Effector CD4-positive, alpha-beta T cell (primary cell): ENCODE measurements at regions not wholly inside any gene's neighbourhood (a gene's known extent, or its start where the extent isn't known, plus 50 kb on each side); places are given as distances from the start of the nearest gene placed in this dataset.
"Not testable (repeated sequence)": the region's sequence is repeated elsewhere in the genome, so short reads cannot be mapped to it uniquely, and the experiment has no call there.

ENCODE experiments used
- DNase-seq: peaks from one replicate; pipeline ENCODE4 v3.0.0-alpha.2; 2020

DNA sequence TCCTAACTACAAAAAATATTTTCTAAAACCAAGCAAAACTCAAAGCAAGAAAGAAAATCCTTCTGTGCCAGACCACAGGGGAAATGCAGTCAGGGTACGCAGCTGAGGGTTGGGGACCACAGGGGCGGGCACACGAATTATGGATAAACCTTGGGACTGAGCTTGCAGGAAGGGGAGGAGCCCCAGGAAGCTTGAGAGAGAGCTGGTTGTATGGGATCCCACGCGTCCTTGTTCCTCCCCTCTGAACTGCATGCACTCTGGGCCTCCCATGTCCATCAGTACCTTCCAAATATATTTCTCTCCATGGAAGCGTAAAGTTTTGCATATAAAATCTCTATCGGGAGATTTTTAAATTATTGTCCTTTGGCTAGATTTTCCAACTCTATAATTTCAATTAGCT lies 673.4 kb downstream of the TBC1D22A start:
- DNase-seq = no peak

DNA sequence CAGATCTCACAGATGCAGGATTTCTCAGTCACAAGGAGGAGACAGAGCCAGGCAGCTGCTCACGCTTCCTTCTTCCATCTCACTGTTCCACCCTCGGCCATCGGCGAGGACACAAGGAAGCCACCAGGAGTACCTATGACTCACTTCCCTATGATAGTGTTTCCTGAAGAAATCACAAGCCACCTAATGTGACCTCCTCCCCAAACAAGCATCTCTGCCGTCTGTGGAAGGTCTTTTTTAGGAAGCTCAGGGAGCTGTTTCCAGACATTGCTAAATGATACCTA lies 672.7 kb downstream of the TBC1D22A start:
- no peak for DNase-seq

DNA sequence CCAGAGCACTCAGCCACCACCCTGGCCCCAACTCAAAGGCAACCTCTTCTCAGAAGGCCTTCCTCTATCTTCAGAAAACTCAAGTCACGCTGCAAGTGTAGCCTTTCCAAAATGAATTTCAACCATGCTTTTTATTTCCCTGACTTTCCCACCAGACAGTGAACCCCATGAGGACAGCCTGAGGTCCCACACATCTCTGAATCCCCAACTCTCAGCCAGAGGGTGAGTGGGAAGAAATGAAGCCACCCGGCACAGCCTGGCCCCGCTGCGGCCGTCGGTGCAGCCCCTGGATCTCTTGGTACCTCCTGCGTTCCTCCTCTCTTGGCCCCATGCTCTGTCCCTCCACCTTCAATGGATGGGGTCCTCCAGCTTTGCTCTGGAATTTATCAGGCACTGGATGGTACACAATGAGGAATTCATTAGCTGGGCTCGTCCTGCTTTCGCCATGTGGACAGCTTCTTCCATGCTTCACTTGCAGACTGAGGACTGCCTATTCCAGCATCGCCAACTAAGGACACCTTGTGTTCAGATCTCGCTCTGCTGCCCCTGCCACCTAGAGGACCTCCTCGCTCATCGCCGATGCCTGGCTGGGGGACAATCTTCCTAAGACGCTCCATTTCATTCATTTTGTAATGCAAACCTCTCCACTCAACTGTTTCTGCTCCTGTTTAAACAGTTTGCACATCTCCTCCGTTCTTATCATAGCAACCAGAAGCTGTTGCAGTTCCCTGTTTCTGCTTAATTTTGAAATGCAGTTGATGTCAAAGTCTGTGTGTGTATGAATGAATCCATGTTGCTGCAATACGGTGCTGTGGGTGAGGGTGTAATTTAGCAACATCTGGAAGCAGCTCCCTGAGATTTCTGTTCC lies 672.1 kb downstream of the TBC1D22A start:
- no peak for DNase-seq

DNA sequence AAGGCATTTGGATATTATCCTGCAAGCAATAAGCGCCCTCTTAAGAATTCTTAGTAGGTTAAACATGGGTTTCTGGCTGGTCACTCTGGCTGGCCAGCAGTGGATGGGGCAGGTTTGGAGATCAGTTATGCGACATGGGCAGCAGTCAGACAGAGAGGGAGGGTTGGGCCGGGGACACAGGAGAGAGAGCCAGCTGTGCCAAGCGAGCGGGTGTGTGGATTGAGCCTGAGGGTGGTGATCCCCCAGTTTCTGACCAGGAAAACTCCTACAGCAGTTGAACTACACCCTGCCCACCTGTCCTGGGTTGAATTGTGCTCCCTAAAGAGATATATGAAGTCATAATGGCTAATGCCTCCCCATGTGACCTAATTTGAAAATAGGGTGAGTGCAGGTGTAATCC lies 671.2 kb downstream of the TBC1D22A start:
- DNase-seq = no peak

DNA sequence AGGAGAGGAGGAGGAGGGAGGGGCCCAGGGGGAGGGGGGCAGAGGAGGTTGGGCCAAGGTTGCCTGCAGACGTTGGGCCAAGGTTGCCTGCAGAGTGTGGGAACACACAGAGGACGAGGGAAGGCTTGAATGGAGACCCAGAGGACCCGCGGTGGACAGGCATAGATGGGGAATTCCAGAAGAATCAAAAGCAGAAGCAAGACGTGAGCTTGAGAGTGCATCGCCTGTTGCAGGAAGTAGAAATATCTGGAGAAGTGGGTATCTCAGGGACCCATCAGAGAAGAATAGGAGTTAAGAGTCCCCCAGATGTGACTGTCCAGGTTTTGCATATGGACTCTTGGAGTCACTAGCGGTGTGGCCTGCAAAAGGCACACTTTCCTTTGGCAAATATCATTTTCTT lies 670.2 kb downstream of the TBC1D22A start:
- DNase-seq = no peak

DNA sequence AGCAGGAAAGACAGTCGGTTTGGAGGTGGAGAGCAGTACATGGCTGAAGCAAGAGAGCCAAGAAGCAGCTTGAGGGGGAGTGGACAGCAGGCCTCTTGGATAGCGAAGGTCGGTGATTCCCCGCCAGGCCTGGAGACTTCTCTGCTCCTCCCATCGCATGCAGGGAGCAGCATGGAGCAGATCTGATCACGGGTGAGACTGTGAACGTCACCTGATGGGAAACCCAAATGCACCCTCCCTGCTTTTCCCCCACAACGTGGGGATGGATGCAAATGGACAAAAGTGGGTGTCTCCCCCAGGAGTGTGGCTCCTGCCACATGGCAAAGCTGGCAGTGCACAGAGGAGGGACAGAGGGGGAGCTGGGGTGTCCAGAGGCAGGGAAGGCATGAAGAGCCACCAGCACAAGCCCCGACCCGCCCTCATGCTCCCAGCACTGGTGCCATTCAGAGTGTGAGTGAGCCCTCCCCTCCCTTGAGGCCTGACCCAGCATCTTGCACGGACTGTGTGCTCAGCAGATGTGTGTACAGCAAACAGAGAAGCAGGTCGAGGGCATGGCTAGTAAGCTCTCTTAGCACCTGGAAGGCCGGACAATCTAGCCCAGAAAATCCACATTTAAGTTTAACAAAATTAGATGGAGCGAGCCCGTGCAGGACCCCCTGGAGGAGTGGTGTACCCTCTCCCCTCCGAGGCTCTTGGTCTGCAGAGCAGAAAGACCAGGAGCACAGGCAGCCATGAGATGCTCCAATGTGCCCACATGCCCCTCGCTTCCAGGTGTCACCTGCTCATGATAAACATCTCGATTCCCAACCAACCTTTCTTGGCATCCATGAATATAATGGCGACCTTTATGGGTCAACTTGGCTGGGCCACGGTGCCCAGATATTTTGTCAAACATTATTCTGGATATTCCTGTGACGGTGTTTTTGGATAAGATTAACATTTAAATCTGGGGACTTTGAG lies 661.7 kb downstream of the TBC1D22A start:
- DNase-seq = no peak

DNA sequence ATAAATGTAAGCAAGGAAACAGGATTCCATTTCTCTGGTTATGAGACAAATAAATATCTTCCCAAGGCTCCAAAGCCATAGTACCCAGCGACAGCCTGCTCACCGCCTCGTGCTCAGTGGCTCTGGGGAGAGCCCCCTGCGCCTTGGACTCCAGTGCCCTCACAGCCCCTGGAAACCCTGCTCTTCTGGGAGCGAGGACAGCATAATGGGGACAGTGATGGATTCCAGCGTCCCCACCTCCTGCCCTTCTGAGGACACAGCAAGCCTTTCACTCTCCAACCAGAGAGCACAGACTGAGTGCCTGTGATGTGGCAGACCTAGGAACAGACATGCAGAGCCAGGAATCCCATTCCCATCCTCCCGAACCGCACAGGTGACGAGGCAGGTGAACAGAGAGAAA lies 660.8 kb downstream of the TBC1D22A start:
- no peak for DNase-seq

DNA sequence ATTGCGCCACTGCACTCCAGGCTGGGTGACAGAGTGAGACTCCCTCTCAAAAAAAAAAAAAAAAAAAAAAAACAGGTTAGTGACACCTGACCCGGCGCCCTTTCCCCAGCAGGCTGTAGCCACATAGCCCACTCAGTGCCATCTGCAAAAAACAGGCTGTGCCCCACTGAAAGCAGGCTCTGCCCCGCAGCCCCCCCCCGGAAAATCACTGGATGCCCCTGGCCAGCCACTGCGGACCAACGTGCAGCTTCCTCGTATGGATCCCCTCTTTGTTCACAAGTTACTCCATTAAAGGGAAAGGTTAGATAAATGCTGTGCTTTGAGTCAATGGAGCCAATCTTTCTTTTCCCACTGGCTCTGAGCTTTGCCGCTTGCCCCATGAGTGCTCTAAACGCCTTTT lies 660.3 kb downstream of the TBC1D22A start:
- DNase-seq = no peak

DNA sequence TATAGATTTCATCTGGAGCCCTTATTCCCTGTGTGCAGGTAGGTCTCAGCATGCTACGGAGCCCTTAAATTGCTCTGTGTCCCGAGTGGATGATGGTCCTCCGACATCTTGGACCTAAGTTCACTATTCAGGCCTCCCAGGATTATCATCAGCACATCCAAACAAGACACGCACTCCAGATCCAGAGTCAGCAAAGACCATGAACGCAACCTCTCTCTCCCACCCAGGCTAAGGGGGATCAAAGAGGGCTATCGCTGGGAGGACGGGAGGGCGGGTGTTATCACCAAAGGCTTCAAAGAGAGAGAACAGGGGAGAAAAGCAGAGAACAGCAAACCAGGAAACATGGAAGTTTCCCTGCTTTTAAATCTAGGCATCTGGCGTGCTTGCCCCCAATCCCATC lies 659.4 kb downstream of the TBC1D22A start:
- no peak for DNase-seq

DNA sequence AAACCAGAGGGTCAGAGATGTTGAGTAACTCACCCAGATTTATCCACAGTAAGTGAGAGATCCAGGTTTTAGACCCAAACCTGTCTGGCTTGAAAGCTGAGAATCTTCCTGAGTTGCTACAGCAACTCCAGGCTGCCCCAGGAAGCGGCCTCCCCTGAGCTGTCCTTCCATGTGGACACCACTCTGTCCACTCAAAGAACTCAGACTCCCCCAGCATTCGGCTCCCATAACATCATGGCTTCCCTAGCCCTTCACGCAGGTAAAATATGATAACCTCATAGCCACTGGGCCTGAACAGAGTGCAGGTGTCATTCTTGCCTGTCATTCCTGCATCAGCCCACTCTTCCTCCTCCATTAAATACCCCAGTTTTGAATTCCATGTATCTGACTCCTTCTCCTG lies 657.8 kb downstream of the TBC1D22A start:
- DNase-seq = no peak

DNA sequence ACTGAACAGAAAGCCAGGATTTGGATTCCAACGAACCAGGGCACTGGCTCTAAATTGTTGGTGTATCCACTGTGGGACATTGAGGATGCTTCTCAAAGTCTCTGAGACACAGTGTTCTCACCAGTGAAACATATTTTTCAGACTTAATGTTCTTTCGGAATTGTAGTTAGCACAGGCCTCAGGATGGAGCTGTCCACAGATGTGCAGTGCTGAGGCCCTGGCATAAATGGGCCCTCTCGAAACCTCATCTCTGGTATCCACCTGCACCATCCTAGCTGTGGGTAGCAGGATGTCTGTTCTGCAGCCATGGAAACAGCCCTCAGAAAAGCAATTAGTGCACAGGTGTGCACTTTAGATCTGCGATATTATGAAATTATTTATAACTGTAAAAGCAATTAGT lies 656.8 kb downstream of the TBC1D22A start:
- DNase-seq = no peak

DNA sequence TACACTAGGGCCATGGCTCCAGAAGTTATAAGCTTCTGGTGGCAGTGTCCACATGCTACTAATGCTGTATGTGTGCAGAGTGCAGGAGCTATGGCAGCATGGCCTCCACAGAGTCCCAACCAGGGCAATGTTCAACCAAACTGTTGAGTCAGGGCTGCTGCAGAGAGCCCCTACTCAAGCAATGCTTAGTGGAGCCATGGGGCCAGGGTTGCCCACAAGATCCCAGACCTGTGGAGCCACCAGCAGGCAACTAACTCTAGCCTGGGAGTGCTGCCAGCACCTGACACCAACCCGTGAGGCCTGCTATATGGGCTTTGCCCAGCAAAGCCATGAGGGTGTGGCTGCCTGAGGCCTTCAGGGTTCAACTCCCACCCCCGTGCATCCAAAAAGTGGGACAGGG lies 655.2 kb downstream of the TBC1D22A start:
- DNase-seq = no peak

DNA sequence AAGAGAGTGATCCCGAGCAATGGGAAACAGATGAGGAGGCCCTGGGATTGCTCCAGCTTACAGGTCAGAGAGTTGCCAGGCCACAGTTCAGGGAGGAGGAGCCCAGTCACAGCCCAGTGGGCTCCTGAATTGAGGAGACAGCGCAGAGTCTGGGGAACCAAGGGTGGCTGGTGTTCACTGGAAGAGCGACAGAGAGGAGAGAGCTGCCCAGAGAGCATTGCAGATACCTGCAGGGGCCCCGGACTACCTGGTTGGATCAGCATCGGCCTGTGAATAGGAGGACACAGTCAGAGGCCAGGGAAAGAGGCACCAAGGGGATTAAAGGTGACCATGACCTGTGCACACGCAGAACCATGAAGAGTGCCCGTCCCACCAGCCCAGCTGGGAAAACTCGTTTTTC lies 648.6 kb downstream of the TBC1D22A start:
- no peak for DNase-seq

DNA sequence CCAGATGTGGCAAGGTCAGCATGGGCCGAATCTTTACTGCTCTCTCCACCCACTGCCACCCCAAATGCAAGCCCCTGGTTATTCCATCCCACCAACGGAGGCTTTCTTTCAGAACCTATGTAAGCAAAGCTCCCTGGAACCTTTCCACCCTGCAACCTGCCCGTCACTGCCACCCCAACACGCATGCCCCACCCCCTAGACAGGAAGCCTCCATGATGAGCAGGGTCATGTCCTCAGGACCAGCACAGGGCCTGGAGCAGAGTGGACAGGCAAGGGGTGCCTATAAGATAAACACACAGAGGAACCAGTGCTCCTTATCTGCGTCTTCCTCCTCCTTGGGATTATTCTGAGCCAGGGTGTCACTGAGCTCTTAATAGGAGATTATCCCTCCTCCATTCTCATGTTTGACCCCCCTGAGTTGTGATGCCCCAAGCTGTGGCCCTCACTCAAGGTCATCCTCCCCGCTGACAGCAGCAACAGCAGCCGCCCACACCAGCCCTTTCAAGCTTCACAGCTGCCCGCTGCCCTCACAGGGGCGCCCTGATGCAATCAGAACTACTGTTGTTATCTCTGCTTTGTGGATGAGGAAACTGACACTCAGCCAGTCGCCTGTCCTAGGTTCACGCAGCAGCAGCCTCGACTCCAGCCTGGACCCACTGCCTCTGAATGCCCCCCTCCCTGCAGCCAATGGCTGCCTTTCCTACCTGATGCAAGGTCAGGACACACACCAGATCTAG lies 647.3 kb downstream of the TBC1D22A start:
- DNase-seq = no peak

DNA sequence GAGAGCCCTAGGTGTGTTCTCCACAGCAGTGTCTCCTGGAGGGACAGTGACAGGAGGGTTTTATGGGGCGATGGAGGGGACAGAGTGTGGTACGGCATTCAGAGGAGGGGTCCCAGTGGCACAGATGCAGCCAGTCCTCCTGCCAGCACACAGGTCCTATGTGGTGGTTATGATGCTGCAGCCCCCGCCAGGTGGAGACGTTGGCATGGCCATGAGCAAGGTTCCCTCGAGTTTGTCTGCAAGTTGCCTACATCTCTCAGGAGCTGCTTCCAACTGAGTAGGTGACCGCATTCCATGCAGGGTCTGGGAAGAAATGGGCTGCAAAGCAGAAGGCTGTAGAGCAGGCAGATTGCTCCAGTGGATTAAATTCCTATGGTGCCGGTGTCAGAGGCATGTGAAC lies 646.0 kb downstream of the TBC1D22A start:
- DNase-seq = no peak

DNA sequence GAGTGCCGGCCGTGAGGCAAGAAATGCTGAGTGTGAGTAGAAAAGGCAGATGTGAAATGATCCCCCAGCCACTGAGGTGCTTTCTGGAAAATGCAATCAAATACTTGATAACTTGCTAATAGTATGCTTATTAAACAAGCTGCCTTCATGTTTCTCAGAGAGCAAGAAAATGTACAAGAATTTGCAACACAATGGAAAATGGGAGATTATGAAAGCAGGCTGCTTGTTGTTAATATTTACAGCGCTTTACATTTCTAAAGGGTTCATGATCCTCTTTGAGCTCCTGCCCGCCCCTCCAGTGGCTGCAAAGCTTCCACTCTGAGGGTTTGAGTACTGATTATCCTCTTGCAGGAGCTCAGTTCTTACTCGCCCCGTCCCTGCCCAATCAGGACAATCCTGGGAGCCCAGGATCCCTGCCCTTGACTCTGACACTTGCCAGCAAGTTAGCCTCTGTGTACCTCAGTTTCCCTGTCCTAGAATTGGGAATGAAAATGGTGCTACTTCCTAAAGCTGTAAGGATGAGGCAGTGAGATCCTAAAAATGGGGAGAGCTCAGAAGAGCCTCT lies 645.1 kb downstream of the TBC1D22A start:
- DNase-seq = no peak

DNA sequence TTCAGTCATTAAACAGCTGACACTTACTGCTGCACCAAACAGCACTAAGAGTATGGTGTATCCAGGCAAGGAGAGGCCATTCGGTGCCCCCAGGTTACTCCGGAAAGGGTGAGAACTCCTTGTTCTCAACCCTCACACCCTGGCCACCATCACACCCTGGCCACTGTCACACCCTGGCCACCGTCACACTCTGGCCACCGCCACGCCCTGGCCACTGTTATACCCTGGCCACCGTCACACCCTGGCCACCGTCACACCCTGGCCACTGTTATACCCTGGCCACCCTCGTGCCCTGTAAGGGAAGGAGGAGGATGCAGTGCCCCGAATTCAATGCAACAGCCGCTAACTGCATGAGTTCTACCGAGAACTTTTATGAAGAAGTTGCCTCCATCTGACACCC lies 644.4 kb downstream of the TBC1D22A start:
- no peak for DNase-seq

DNA sequence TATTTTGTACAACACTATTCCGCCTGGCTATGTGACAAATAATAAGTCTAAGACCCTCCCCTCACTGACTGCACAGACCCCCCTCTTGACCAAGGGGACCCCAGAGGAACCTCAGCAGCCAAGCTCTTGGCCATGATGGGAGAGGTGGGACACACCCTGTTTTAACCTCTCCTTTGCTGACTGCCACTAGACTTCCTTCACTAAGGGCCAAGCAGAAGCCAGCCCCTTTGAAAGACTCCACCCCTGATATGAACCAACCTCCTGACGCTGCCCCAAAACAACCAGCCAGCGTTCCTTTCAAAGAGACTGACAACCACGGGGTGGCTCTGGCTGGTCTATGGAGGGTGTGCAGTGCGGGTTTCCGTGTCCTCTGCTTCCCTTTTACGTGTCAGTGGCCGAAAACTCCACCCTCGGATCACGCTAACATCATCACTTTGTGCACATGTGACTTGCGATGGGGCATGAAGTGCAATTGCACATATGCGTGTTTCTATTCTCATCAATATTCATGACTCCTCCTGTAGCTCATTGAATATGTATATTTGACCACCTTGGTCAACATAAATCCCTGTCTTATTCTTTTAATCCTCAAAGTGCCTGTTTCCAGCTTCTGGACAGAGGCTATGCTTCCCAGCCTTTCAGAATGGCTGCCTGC lies 643.9 kb downstream of the TBC1D22A start:
- DNase-seq = no peak

DNA sequence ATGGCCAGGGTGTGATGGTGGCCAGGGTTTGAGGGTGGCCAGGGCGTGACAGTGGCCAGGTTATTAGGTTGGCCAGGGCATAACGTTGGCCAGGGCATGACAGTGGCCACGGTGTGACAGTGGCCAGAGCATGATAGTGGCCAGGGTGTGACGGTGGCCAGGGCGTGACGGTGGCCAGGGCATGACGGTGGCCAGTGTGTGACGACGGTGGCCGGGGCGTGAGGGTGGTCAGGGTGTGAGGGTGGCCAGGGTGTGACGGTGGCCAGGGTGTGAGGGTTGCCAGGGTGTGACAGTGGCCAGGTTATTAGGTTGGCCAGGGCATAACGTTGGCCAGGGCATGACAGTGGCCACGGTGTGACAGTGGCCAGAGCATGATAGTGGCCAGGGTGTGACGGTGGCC lies 642.8 kb downstream of the TBC1D22A start:
- not testable (repeated sequence) for DNase-seq

DNA sequence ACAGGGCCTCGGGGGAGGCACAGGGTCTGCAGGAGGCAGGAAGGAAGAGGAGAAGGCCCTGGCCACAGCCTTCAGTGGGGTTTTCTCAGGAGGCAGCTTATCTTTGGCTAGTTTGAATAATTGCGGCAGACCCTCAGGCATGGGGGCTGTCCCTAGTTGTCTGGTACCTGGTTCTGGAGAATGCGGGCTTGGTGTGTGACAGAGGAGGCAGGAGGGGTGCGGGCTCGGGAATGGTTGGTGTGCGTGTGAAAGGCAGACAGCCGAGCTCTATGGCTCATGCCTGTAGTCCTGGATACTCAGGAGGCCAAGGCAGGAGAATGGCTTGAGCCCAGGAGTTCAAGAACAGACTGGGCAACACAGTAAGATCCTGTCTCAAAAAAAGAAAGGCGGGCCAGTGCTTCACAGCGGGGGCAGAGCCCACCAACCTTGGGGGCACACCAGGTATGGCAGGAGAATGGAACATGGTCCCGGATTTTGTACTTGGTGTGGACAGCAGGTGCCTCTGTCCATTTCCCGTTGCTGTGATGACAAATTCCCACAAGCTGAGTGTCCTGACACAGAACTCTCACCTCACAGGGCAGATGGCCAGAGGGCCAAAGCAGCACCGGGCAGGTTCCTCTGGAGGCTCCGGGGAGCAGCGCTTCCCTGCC lies 640.6 kb downstream of the TBC1D22A start:
- DNase-seq = no peak

DNA sequence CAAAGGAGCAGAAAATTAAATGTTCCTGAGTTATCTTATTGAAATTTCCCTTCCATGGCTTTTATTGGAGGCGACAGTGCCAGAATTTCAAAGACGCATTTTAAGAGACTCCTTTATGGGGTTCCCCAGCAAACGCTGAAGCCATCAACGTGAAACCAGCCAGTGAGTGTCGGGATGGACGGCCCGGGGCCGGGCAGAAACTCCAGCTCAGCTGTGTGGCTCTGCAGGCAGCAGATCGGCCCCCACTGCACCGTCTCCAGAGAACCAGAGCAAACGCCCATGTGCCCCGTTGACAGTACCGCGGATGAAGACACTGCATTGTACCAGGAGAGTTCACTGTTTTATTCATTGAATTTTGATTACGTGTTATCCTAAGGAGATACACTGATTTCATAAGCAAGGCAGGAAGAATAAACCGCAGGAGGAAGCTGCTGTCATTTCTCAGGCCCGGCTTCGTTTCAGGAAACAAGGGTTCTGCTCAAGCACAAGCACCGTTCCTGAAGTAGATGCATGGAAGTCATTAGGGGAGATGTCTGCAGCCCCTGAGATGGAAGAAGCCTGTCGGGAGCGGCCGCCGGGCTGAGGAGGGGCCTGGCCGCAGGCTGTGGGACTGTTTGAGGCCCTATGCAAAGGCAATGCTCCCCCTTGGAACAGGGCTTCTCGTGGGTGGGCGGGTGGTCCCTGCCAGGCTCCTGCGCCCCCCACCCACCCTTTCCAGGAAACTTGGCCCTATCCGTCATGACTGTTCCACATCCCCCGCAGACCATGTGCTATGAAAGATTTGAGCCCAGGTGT lies 639.7 kb downstream of the TBC1D22A start:
- DNase-seq = no peak
